ENCODE measurements at regions not wholly inside any gene's neighbourhood (a gene's known extent, or its start where the extent isn't known, plus 50 kb on each side); places are given as distances from the start of the nearest gene placed in this dataset.
"Not testable (repeated sequence)": the region's sequence is repeated elsewhere in the genome, so short reads cannot be mapped to it uniquely, and the experiment has no call there.

DNA sequence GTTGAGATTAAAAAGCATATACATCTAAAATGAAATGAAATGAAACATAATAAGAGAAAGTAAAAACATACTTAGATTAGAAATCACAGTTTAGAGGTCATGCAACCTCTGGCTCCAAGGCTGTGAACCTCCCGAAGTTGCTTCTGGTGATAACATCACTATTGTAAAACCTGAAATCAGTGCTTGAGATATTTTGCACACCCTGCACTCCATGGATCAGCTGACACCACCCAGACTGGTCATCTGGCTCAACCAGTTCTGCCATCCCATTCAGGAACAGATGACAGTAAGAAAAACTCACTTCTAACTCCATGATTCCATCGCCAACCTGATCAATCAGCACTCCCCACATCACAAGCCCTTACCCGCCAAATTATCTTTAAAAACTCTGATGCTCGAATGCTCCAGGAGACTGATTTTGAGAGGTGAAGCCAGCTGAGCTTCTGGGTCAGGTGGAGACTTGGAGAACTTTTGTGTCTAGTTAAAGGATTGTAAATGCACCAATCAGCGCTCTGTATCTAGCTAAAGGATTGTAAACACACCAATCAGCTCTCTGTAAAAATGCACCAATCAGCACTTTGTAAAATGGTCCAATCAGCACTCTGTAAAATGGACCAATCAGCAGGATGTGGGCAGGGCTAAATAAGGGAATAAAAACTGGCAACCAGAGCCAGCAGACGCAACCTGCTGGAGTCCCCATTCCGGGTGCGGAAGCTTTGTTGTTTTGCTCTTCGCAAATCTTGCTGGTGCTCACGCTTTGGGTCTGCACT, 162.6 kb upstream of the MAGI2 start:
- no peak for DNase-seq

DNA sequence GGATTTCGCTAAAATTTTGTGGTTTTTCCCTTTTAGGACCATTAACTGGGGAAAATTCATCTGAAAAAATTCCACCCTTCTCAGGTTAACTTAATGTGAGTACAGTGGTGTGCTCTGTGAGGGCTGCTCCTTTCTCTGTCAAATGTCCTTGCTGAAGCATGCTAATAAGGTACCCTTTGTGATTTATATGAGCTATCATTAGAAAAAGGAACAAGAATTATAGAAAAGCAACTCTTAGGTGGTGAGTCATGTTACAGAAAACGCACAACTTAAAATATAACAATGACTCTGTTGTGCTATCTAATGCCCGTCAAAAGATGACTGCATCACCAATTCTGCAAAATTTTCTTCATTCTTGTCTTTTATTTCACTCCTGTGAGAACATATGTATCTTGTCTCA, 162.0 kb upstream of the MAGI2 start:
- no peak for DNase-seq

DNA sequence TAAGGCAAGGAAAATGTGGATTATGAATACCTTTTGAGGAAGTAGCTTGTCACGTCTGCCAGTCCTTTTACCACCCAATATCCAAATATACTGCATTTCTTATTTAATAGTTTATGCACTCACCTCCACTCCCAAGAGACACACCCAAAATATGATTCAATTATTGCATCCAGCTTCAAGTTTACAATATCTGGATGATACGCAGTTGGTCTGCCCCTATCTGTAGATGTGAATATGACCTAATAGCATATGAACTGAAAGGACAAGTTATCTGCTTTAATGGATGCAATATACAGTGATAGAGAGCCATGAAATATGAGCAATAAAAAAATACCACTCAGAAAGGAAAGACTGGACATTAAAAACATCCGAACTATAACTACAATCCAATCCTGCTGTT, 159.4 kb upstream of the MAGI2 start:
- no peak for DNase-seq

DNA sequence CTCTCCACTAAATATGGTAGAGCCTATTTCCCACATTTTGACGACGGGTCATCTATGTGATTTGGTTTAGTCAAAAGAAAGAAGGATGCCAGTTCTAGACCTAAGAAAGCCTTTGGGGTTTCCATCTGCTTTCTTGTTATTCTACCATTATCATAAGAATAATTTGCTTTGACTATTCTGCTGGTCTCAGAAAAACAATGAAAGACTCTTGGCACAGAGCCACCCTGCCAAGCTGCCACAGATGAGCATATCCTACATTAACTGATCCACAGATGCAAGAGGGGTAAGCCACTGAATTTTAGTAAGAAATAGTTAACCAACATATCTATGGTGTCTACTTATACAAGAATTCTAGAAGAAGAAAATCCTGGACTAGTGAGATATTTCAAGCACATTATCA, 158.6 kb upstream of the MAGI2 start:
- no peak for DNase-seq

DNA sequence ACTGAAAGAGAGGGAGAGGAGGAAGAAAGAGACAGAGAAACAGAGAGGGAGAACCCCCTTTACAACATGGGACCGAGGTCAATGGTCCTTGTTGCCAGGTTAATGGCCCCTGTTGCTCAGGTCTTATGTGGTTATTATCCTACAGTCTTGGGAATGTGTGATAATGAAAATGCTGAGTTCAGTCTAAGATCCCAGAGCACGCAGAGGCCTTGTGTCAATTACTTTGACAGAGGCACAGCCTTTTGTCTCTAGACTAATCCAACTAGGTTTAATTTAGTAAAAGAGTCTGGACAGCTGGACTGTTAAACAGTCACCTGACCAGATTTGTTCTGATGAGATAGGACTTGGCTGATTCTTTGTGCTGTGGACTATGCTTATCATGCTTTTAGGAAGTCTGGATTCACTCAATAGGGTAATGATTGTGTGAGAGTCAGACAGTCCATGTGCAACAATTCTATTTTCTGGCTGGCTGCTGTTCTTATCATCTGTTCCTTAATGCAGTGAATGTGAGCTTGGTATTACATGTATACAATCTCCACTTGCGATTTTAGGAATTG, 157.4 kb upstream of the MAGI2 start:
- DNase-seq, result no peak

DNA sequence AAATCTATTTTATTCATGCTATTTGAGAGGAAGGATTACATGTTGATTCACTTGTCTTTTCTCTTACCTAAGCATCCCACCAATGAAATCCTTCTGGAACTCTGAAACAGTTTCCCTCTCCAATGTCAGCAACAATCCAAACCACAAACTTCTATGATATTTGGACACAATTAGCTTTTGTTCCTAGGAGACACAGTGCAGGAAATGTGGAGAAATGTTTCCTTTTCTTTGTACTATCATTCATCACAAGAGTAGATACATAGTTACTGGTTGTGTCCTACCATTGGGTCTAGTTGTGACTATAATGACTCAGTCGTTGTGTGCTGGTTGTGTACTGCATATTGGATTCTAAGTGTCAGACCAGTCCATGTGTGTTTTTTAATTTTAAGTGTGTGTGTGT, 156.8 kb upstream of the MAGI2 start:
- DNase-seq, result no peak

DNA sequence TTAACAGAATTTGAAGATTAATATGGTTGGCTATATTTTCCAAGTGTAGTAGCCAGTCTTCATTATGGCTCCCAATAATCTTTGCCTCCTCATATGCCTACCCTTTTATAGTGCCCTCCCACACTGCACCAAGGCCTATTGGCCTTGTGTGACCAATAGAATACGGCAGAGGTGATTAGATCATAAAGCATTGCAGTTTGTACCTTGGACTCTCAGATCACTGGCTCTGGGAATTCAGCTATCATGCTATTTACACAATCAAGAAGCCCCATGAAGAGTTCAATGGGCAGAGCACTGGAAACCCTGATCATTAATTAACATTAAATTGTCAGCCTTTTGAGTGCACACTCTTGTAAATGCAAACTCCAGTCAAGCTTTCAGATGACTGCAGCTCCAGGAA, 154.5 kb upstream of the MAGI2 start:
- DNase-seq, result no peak

DNA sequence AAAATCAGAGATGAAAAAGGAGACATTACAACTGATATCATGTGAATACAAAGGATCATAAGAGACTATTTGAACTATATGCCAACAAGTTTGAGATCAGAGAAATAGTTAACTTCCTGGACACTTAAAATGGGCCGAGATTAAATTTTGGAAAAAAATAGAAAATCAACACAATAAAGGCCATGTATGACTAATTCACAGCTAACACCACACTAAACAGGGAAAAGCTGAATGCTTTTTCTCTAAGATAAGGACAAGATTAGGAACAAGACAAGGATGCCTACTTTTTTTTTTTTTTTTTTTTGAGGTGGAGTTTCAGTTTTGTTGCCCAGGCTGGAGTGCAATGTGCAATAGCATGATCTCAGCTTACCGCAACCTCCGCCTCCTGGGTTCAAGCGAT, 151.4 kb upstream of the MAGI2 start:
- no peak for DNase-seq

DNA sequence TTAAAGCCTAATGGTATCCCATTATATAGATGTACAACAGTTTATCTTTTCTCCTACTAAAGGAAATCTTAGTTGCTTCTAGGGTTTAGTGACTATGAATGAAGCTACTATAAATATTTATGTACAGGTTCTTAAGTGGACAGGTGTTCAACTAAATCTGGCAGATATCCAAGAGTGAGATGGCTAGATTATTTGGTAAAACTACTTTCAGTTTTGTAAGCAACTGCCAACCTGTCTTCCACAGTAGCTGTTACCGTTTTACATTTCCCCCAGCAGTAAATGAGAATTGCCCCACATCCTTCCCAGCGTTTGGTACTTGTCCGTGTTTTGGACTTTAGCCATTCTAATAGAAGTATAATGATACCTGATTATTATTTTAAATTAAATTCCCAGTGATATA, 144.9 kb upstream of the MAGI2 start:
- no peak for DNase-seq

DNA sequence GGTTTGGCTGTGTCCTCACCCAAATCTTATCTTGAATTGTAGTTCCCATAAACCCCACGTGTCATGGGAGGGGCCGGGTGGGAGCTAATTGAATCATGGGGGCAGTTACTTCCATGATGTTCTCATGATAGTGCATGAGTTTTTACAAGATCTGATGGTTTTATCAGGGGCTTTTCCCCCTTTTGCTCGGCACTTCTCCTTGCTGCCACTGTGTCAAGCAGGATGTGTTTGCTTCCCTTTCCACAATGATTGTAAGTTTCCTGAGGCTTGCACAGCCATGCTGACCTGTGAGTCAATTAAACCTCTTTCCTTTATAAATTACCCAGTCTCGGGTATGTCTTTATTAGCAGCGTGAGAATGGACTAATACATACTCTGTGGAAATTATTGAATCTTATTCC, 141.2 kb upstream of the MAGI2 start:
- not testable (repeated sequence) for DNase-seq

DNA sequence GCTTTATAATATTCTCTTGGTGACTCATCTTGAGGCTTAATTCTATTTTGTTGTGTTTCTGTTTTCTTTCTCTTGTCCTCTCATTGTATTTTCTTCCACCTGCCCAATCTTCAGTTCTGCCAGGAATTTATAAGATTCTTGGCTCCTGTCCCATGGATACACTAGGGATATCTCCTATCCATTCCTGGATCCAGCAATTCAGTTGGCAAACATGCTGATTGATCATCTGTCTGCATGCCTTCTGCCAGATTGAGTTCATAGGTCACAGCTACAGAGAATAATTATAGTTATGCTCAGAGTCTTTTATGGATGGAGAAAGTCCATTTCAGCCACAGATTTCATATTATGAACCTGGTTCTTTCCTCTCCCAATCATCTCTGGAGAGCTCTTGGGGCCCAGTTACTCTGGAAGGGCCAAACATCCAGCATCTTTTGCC, 140.4 kb upstream of the MAGI2 start:
- DNase-seq, result no peak

DNA sequence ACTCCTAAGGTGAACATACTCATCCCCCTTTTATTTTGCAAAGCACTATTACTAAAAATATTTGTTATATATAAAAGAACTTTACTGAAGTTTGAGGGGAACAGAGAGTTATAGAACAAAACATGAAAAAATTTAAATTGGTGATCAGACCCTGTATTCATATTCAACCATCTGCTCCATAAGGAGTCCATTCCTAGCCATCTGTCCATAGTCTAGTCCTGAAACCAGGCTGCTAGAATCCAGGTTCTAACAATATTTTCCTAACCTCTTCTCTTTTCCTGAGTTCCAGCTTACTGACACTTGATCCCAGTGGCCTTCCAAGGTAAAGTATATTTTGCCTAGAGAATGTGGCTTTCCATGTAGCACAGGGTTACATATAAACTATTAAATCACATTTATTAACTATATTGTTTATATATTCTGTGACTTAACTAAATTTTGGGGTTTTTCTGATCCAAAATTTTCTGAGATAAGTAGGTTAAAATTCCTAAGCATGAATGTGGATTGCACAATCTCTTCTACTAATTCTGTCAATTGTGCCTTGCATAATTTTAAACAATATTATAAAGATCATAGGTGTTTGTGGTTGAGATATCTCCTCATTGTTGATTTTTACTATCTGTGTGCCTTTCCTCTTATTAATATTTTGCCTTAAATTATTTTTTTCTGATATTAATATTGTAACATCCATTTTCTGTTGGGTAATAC, 137.6 kb upstream of the MAGI2 start:
- DNase-seq, result no peak

DNA sequence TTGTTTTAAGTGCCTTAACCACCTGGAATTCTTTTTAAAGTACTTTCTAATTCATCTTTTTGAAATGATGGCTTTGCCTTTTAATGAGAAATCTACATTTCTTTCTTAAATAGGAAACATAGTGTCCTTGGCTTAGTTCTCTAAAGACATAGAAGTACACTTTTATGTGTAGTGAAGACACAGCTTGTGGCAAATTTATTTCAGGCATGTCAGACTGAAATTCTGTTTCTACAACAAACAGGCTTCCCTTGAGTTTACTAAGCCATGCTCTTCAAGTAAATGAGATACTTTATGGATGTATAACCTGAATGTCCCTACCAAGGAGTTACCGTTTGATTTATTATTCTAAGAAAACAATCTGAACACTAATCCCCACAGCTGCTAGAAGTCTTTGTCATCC, 136.9 kb upstream of the MAGI2 start:
- DNase-seq, result no peak

DNA sequence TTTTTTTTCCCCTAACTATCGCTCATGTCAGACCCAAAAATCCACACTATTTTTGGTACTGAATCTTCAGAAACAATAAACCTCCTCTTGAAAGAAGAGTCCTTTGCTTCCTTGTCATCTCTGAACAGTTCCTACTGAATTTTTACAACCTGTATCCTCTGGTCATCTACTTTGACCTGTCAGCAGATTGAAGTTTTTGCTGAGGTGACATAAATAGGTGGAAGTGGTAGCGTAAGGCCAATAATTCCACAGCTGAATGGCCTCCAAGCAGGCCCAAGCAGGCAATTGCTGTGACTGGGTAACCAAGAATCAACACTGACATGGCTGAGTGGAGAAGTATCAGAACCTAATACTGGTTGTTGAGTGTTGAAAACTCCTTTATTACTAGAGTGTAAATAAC, 117.4 kb upstream of the MAGI2 start:
- DNase-seq, result no peak

DNA sequence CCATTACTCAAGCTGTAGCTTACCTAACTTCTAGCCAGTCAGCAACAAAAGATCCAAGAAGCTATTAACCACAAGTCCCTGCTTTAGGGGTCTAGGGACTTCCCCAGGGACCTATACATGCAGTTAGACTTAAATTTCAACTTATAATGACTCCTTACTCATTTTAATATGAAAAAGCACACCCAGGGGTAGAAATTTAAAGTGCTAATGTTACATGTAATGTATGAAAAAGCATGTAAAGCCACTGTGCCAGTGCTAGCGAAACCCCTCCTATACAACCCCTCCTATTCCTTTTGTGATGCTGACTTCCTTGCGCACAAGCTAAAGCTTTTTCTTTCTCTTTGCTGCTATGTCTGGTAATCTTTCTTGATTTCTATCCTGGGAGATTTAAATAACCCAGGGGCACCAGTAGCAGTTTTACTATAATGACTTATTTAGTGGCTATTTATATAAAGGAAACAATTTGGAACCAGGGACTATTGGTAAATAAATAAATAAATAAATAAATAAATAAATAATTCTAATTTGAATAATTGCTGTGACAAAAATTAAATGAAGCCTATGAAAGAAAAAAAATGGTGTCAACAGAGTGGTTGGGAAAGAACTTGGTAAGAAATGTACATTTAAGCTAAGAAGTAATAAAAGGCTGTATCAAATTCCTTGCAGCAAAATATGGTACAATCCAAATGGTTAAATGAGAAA, 110.5 kb upstream of the MAGI2 start:
- no peak for DNase-seq

DNA sequence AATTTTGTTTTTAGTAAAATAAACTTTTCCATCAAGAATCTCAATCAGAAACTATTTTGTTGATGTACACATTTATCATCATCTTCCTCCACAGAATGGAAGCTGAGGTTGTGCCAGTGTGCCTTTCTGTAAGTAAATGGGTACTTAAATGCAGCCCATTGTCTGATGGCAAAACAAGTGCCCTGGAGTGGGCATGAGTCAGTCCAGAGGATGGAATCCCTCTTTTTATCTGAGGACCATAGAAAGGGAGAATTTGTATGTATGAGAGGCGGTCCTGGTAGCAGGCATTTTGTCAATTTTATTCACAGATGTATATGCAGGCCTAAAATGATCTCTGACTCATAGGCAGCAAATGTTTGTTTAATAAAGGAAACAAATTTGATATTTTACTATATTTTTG, 102.1 kb upstream of the MAGI2 start:
- DNase-seq, result no peak

DNA sequence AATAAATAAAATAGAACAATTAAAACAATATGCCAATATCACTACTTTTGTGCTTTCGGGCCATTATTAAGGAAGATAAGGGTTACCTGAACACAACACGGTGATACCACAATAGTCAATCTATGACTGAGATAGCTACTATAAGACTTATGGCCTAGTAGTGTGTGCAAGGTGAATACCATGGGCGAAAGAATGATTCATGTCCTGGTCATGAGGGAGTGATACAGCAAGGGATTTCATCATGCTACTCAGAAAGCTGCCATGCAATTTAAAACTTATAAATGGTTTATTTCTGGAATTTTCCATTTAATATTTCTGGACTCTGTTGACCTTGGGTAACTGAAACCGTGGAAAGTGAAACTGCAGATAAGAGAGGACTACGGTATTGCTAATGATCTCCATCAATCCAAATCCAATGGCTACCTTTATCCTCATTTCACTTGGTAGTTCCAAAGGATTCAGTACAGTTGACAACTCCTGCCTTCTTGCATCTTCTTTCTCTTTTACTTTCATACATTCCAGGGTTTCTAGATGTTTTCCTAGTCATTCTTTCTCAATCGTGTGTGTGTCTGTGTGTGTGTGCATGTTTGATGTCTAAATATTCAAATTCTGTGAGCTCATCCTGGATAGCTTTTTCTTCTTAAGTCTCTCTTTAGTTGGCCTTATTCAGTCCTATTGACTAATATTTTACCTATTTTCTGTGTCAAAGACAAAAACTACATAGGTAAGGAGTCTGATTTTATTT, 100.5 kb upstream of the MAGI2 start:
- DNase-seq, result no peak

DNA sequence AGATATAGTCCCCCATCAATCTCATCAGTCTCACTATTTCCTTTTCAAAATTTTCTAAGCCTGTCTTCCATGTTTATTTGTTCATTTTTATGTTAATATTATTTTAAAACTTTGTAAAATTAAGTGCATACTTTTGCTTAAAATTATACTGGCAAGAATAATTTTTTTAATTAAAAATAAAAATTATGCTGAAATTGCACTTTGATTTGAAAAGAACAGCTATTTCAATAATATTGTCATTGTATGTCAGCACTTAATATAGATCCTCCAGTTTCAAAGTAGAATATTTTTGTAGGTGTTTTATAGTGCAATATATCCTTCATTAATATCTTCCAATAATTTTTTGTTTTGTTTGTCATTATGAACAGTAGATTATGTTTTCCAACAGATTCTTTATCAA, 99.0 kb upstream of the MAGI2 start:
- DNase-seq, result no peak

DNA sequence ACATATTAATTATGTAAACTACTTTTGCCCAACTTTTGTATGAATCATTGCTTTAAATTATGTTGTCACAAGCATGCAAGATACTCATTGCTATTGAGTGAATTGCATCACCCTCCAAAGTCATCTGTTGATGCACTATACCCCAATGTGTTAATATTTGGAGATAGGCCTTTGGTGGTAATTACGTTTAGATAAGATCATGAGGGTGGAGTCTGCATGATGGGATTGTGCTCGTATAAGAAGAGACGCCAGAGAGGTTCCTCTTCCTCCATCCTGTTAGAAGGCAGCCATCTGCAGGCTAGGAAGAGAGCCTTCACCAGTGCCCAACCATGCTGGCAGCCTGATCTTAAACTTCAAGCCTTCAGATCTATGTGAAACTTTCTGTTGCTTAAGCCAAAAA, 95.3 kb upstream of the MAGI2 start:
- no peak for DNase-seq

DNA sequence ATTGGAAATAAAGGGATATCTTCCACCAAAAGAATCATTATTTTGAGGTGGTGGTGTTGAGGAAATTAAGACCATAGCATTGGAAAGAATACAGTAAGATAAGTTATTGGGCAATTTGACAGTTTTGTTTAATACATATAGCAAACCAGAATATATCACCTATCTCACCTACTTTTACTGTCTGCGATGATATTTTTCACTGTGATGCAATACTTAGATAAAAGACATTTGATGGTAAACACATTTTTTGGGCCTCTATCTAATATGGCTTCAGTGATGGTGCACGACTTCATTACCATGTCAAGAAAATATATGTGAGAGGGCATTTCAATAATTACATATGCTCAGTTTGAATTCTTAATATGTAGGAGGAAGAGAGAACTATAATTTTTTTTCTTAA, 93.7 kb upstream of the MAGI2 start:
- DNase-seq, result no peak

DNA sequence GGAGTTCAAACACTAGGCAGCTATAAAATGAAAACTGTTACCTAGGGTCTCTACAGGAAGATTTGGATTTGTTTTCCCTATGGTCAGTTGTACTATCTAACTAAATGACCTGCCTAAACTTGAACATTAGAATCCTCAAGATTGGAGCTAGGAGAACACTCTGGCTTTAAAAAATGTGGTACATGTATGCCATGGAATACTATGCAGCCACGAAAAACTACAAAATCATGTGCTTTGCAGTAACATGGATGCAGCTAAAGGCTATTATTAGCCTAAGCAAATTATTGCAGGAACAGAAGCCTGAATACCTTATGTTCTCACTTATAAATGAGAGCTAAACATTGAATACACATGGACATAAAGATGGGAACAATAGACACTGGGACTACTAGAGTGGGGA, 87.1 kb upstream of the MAGI2 start:
- DNase-seq, result no peak

DNA sequence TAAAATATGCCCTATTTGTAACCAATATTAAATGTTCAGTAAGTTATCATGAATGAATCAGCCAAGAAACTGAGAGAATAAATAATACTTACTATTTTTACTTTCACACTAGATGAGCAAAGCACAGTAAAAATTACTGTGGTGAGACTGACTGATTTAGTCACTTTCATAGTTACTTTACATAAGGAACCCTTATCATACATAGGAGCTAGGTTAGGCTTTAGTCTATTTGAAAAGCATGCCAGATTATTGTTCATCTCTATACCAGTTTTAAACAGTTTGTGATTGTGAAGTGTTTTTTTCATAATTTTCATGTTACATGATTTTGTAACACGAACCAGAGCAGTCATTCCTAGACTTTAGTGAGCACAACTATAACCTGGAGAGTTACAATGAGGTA, 80.7 kb upstream of the MAGI2 start:
- DNase-seq, result no peak
